ENCODE measurements at regions not wholly inside any gene's neighbourhood (a gene's known extent, or its start where the extent isn't known, plus 50 kb on each side); places are given as distances from the start of the nearest gene placed in this dataset.

GRCh38 chr2:145088756-145089155, 568.8 kb upstream of the ZEB2 start:
- Histone ChIP-seq H3K27me3 (ENCODE audit: control insufficient read depth, insufficient read depth, low read length) (no peaks in the 10 kb centered on the region), H3K4me1 (ENCODE audit: control insufficient read depth, insufficient read depth, low read length) (no peaks in the 10 kb centered on the region), H3K9ac (ENCODE audit: low read depth, low read length) (no peak overlapping the region), H3K36me3 (ENCODE audit: control insufficient read depth, insufficient read depth, low read length) (no peaks in the 10 kb centered on the region), H3K4me3 (ENCODE audit: low read depth, low read length) (no peak overlapping the region), H3K9me3 (ENCODE audit: control insufficient read depth, insufficient read depth, low read length) (no peaks in the 10 kb centered on the region), H3K27ac (ENCODE audit: low read depth, low read length) (no peak overlapping the region)

- Histone ChIP-seq H3K36me3 (ENCODE audit: control insufficient read depth, insufficient read depth, low read length) (no peaks in the 10 kb centered on the region), H3K27ac (ENCODE audit: low read depth, low read length) (no peak overlapping the region), H3K4me1 (ENCODE audit: control insufficient read depth, insufficient read depth, low read length) (no peaks in the 10 kb centered on the region), H3K9ac (ENCODE audit: low read depth, low read length) (no peak overlapping the region), H3K27me3 (ENCODE audit: control insufficient read depth, insufficient read depth, low read length) (no peaks in the 10 kb centered on the region), H3K9me3 (ENCODE audit: control insufficient read depth, insufficient read depth, low read length) (no peaks in the 10 kb centered on the region), H3K4me3 (ENCODE audit: low read depth, low read length) (no peak overlapping the region)
Measured at GRCh38 chr2:145086910-145087309, 567.0 kb upstream of the ZEB2 start.

GRCh38 chr2:145085612-145086011, 565.7 kb upstream of the ZEB2 start:
- H3K36me3 ChIP-seq (ENCODE audit: control insufficient read depth, insufficient read depth, low read length) = no peaks in the 10 kb centered on the region

GRCh38 chr2:145080426-145080825, 560.5 kb upstream of the ZEB2 start:
- no peaks in the 10 kb centered on the region for H3K4me1 ChIP-seq (ENCODE audit: control insufficient read depth, insufficient read depth, low read length)
- H3K9ac ChIP-seq (ENCODE audit: low read depth, low read length) = no peak overlapping the region
- H3K9me3 ChIP-seq (ENCODE audit: control insufficient read depth, insufficient read depth, low read length) = no peaks in the 10 kb centered on the region
- no peaks in the 10 kb centered on the region for H3K36me3 ChIP-seq (ENCODE audit: control insufficient read depth, insufficient read depth, low read length)
- H3K27me3 ChIP-seq (ENCODE audit: control insufficient read depth, insufficient read depth, low read length) = no peaks in the 10 kb centered on the region
- no peak overlapping the region for H3K27ac ChIP-seq (ENCODE audit: low read depth, low read length)
- H3K4me3 ChIP-seq (ENCODE audit: low read depth, low read length) = no peak overlapping the region

More at GRCh38 chr2:145085612-145086011, 565.7 kb upstream of the ZEB2 start:
- Histone ChIP-seq H3K9me3 (ENCODE audit: control insufficient read depth, insufficient read depth, low read length) (no peaks in the 10 kb centered on the region), H3K4me3 (ENCODE audit: low read depth, low read length) (no peak overlapping the region), H3K27me3 (ENCODE audit: control insufficient read depth, insufficient read depth, low read length) (no peaks in the 10 kb centered on the region), H3K4me1 (ENCODE audit: control insufficient read depth, insufficient read depth, low read length) (no peaks in the 10 kb centered on the region), H3K27ac (ENCODE audit: low read depth, low read length) (no peak overlapping the region), H3K9ac (ENCODE audit: low read depth, low read length) (no peak overlapping the region)

GRCh38 chr2:145079641-145080040, 559.7 kb upstream of the ZEB2 start:
- no peaks in the 10 kb centered on the region for H3K36me3 ChIP-seq (ENCODE audit: control insufficient read depth, insufficient read depth, low read length)
- no peak overlapping the region for H3K9ac ChIP-seq (ENCODE audit: low read depth, low read length)
- H3K4me1 ChIP-seq (ENCODE audit: control insufficient read depth, insufficient read depth, low read length) = no peaks in the 10 kb centered on the region
- no peaks in the 10 kb centered on the region for H3K27me3 ChIP-seq (ENCODE audit: control insufficient read depth, insufficient read depth, low read length)
- no peak overlapping the region for H3K27ac ChIP-seq (ENCODE audit: low read depth, low read length)
- no peaks in the 10 kb centered on the region for H3K9me3 ChIP-seq (ENCODE audit: control insufficient read depth, insufficient read depth, low read length)
- no peak overlapping the region for H3K4me3 ChIP-seq (ENCODE audit: low read depth, low read length)

- Histone ChIP-seq H3K27ac (ENCODE audit: low read depth, low read length) (no peak overlapping the region), H3K27me3 (ENCODE audit: control insufficient read depth, insufficient read depth, low read length) (no peaks in the 10 kb centered on the region), H3K4me1 (ENCODE audit: control insufficient read depth, insufficient read depth, low read length) (no peaks in the 10 kb centered on the region), H3K4me3 (ENCODE audit: low read depth, low read length) (no peak overlapping the region), H3K36me3 (ENCODE audit: control insufficient read depth, insufficient read depth, low read length) (no peaks in the 10 kb centered on the region), H3K9ac (ENCODE audit: low read depth, low read length) (no peak overlapping the region), H3K9me3 (ENCODE audit: control insufficient read depth, insufficient read depth, low read length) (no peaks in the 10 kb centered on the region)
Measured at GRCh38 chr2:145078923-145079322, 559.0 kb upstream of the ZEB2 start.

- Histone ChIP-seq H3K4me3 (ENCODE audit: low read depth, low read length) (no peak overlapping the region), H3K27ac (ENCODE audit: low read depth, low read length) (no peak overlapping the region), H3K9ac (ENCODE audit: low read depth, low read length) (no peak overlapping the region)
Measured at GRCh38 chr2:145076085-145076484, 556.2 kb upstream of the ZEB2 start.

GRCh38 chr2:145075454-145076062, 555.6 kb upstream of the ZEB2 start:
- H3K27ac ChIP-seq (ENCODE audit: low read depth, low read length) = no peak overlapping the region
- no peaks in the 10 kb centered on the region for H3K4me1 ChIP-seq (ENCODE audit: control insufficient read depth, insufficient read depth, low read length)
- no peaks in the 10 kb centered on the region for H3K27me3 ChIP-seq (ENCODE audit: control insufficient read depth, insufficient read depth, low read length)

More at GRCh38 chr2:145076085-145076484, 556.2 kb upstream of the ZEB2 start:
- no peaks in the 10 kb centered on the region for H3K4me1 ChIP-seq (ENCODE audit: control insufficient read depth, insufficient read depth, low read length)
- no peaks in the 10 kb centered on the region for H3K36me3 ChIP-seq (ENCODE audit: control insufficient read depth, insufficient read depth, low read length)
- no peaks in the 10 kb centered on the region for H3K9me3 ChIP-seq (ENCODE audit: control insufficient read depth, insufficient read depth, low read length)
- H3K27me3 ChIP-seq (ENCODE audit: control insufficient read depth, insufficient read depth, low read length) = no peaks in the 10 kb centered on the region

GRCh38 chr2:145070703-145071102, 550.8 kb upstream of the ZEB2 start:
- H3K27ac ChIP-seq (ENCODE audit: low read depth, low read length) = no peak overlapping the region
- no peak overlapping the region for H3K9ac ChIP-seq (ENCODE audit: low read depth, low read length)

More at GRCh38 chr2:145075454-145076062, 555.6 kb upstream of the ZEB2 start:
- no peak overlapping the region for H3K4me3 ChIP-seq (ENCODE audit: low read depth, low read length)
- no peaks in the 10 kb centered on the region for H3K36me3 ChIP-seq (ENCODE audit: control insufficient read depth, insufficient read depth, low read length)
- no peak overlapping the region for H3K9ac ChIP-seq (ENCODE audit: low read depth, low read length)
- no peaks in the 10 kb centered on the region for H3K9me3 ChIP-seq (ENCODE audit: control insufficient read depth, insufficient read depth, low read length)

GRCh38 chr2:145068509-145068908, 548.6 kb upstream of the ZEB2 start:
- Histone ChIP-seq H3K9me3 (ENCODE audit: control insufficient read depth, insufficient read depth, low read length) (no peaks in the 10 kb centered on the region), H3K27ac (ENCODE audit: low read depth, low read length) (no peak overlapping the region), H3K9ac (ENCODE audit: low read depth, low read length) (no peak overlapping the region), H3K27me3 (ENCODE audit: control insufficient read depth, insufficient read depth, low read length) (no peaks in the 10 kb centered on the region), H3K4me1 (ENCODE audit: control insufficient read depth, insufficient read depth, low read length) (peaks cover 4% of the 10 kb centered on the region; the same call in 1 of the 2 replicates), H3K36me3 (ENCODE audit: control insufficient read depth, insufficient read depth, low read length) (no peaks in the 10 kb centered on the region), H3K4me3 (ENCODE audit: low read depth, low read length) (no peak overlapping the region)

More at GRCh38 chr2:145070703-145071102, 550.8 kb upstream of the ZEB2 start:
- no peaks in the 10 kb centered on the region for H3K27me3 ChIP-seq (ENCODE audit: control insufficient read depth, insufficient read depth, low read length)
- H3K9me3 ChIP-seq (ENCODE audit: control insufficient read depth, insufficient read depth, low read length) = no peaks in the 10 kb centered on the region
- peaks cover 4% of the 10 kb centered on the region; the same call in 1 of the 2 replicates for H3K4me1 ChIP-seq (ENCODE audit: control insufficient read depth, insufficient read depth, low read length)
- H3K36me3 ChIP-seq (ENCODE audit: control insufficient read depth, insufficient read depth, low read length) = no peaks in the 10 kb centered on the region
- H3K4me3 ChIP-seq (ENCODE audit: low read depth, low read length) = no peak overlapping the region

- H3K4me3 ChIP-seq (ENCODE audit: low read depth, low read length) = no peak overlapping the region
- no peak overlapping the region for H3K9ac ChIP-seq (ENCODE audit: low read depth, low read length)
- peaks cover 4% of the 10 kb centered on the region; the same call in 1 of the 2 replicates for H3K4me1 ChIP-seq (ENCODE audit: control insufficient read depth, insufficient read depth, low read length)
- H3K9me3 ChIP-seq (ENCODE audit: control insufficient read depth, insufficient read depth, low read length) = no peaks in the 10 kb centered on the region
- H3K36me3 ChIP-seq (ENCODE audit: control insufficient read depth, insufficient read depth, low read length) = no peaks in the 10 kb centered on the region
- no peaks in the 10 kb centered on the region for H3K27me3 ChIP-seq (ENCODE audit: control insufficient read depth, insufficient read depth, low read length)
- H3K27ac ChIP-seq (ENCODE audit: low read depth, low read length) = no peak overlapping the region
Measured at GRCh38 chr2:145067549-145068030, 547.7 kb upstream of the ZEB2 start.

Measured in HUES48 (cell line).